ENCODE measurements at regions not wholly inside any gene's neighbourhood (a gene's known extent, or its start where the extent isn't known, plus 50 kb on each side); places are given as distances from the start of the nearest gene placed in this dataset.

DNA sequence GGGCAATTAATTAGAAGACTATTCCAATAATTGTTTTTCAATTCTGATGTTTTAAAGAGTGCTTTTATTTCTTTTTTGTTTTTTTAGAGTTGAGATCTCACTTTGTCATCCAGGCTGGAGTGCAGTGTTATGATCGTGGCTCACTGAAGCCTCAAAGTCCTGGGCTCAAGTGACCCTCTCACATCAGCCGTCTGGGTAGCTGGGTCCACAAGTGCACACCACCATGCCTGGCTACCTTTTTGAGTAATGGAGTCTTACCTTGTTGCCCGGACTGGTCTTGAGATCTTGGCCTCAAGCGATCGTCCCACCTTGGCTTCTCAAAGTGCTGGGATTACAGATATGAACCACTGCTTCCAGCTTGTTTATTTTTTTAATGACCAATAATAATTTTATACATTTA lies 207.8 kb downstream of the NDFIP2 start:
- ChIA-PET RAD21 (ENCODE audit: low non-redundant PET in 1 of 2, low total read pairs in 2 of 2, uncharacterized antibody in 2 of 2, unreplicated experiment in 2 of 2) (no interaction called here), POLR2A (no interaction called here), CTCF (no interaction called here)
- Histone ChIP-seq H3K4me1 (ENCODE audit: control insufficient read depth in 1 of 2, insufficient read depth in 2 of 2, low read length in 2 of 2) (no peaks in the 10 kb centered on the region), H3K9me3 (ENCODE audit: control insufficient read depth in 1 of 2, insufficient read depth in 1 of 2, low read depth in 1 of 2, low read length in 2 of 2) (no peaks in the 10 kb centered on the region), H3K27ac (ENCODE audit: low read depth, low read length) (no peak overlapping the region), H4K20me1 (ENCODE audit: insufficient read depth) (no peaks in the 10 kb centered on the region), H3K36me3 (ENCODE audit: control insufficient read depth in 1 of 2, insufficient read depth in 2 of 2, low read length in 2 of 2) (no peaks in the 10 kb centered on the region), H3K79me2 (ENCODE audit: insufficient read depth, low read length) (no peaks in the 10 kb centered on the region), H3K9ac (ENCODE audit: low read length) (no peak overlapping the region), H3K4me2 (ENCODE audit: low read length) (no peak overlapping the region), H3K9me2 (ENCODE audit: insufficient read depth) (no peaks in the 10 kb centered on the region), H2AFZ (ENCODE audit: low read depth, low read length, poor library complexity, severe bottlenecking) (no peak overlapping the region), H3K4me3 (replicated peaks in 1 of 2; ENCODE audit: low read depth in 1 of 2, low read length in 2 of 2) (no peak overlapping the region), H3K27me3 (ENCODE audit: insufficient read depth, low read length) (no peaks in the 10 kb centered on the region)
- TF ChIP-seq, protein P1, sequence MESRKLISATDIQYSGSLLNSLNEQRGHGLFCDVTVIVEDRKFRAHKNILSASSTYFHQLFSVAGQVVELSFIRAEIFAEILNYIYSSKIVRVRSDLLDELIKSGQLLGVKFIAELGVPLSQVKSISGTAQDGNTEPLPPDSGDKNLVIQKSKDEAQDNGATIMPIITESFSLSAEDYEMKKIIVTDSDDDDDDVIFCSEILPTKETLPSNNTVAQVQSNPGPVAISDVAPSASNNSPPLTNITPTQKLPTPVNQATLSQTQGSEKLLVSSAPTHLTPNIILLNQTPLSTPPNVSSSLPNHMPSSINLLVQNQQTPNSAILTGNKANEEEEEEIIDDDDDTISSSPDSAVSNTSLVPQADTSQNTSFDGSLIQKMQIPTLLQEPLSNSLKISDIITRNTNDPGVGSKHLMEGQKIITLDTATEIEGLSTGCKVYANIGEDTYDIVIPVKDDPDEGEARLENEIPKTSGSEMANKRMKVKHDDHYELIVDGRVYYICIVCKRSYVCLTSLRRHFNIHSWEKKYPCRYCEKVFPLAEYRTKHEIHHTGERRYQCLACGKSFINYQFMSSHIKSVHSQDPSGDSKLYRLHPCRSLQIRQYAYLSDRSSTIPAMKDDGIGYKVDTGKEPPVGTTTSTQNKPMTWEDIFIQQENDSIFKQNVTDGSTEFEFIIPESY (IDR thresholded peaks at IDR 0.05; ENCODE audit: extremely low read depth, insufficient replicate concordance, low read length): no peak
- TF ChIP-seq, protein P2, sequence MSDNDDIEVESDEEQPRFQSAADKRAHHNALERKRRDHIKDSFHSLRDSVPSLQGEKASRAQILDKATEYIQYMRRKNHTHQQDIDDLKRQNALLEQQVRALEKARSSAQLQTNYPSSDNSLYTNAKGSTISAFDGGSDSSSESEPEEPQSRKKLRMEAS (IDR thresholded peaks at IDR 0.05): no peak
- TF ChIP-seq JUND (IDR thresholded peaks at IDR 0.05): no peak
- TF ChIP-seq, protein P3, sequence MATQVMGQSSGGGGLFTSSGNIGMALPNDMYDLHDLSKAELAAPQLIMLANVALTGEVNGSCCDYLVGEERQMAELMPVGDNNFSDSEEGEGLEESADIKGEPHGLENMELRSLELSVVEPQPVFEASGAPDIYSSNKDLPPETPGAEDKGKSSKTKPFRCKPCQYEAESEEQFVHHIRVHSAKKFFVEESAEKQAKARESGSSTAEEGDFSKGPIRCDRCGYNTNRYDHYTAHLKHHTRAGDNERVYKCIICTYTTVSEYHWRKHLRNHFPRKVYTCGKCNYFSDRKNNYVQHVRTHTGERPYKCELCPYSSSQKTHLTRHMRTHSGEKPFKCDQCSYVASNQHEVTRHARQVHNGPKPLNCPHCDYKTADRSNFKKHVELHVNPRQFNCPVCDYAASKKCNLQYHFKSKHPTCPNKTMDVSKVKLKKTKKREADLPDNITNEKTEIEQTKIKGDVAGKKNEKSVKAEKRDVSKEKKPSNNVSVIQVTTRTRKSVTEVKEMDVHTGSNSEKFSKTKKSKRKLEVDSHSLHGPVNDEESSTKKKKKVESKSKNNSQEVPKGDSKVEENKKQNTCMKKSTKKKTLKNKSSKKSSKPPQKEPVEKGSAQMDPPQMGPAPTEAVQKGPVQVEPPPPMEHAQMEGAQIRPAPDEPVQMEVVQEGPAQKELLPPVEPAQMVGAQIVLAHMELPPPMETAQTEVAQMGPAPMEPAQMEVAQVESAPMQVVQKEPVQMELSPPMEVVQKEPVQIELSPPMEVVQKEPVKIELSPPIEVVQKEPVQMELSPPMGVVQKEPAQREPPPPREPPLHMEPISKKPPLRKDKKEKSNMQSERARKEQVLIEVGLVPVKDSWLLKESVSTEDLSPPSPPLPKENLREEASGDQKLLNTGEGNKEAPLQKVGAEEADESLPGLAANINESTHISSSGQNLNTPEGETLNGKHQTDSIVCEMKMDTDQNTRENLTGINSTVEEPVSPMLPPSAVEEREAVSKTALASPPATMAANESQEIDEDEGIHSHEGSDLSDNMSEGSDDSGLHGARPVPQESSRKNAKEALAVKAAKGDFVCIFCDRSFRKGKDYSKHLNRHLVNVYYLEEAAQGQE (IDR thresholded peaks at IDR 0.05; ENCODE audit: low read depth): no peak
- no peak for TF ChIP-seq POLR2AphosphoS5 (IDR thresholded peaks at IDR 0.05; ENCODE audit: low read depth, low read length)
- TF ChIP-seq SIN3A (IDR thresholded peaks at IDR 0.05; ENCODE audit: low read depth): no peak
- TF ChIP-seq SRF (IDR thresholded peaks at IDR 0.05; ENCODE audit: low read depth): no peak
- TF ChIP-seq SP1 (IDR thresholded peaks at IDR 0.05; ENCODE audit: low read depth): no peak
- no peak for TF ChIP-seq ZNF274 (IDR thresholded peaks at IDR 0.05; ENCODE audit: low read depth, low read length)
- TF ChIP-seq, protein P4, sequence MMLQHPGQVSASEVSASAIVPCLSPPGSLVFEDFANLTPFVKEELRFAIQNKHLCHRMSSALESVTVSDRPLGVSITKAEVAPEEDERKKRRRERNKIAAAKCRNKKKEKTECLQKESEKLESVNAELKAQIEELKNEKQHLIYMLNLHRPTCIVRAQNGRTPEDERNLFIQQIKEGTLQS (IDR thresholded peaks at IDR 0.05): no peak
- TF ChIP-seq TCF7L2 (IDR thresholded peaks at IDR 0.05; ENCODE audit: borderline replicate concordance, extremely low read depth, insufficient read depth, insufficient read length): no peak
- TF ChIP-seq EZH2 (IDR thresholded peaks at IDR 0.05): no peak
- no peak for TF ChIP-seq EGR1 (IDR thresholded peaks at IDR 0.05; ENCODE audit: low read depth)
- TF ChIP-seq EZH2phosphoT487 (IDR thresholded peaks at IDR 0.05; ENCODE audit: borderline replicate concordance): no peak
- no peak for TF ChIP-seq POLR2A (IDR thresholded peaks at IDR 0.05; ENCODE audit: borderline replicate concordance, extremely low read depth, insufficient read depth, insufficient read length)
- TF ChIP-seq CBX3 (IDR thresholded peaks at IDR 0.05; ENCODE audit: low read depth): no peak
- BruUV-seq (replicated peaks): no TSS peak
- DNase-seq (ENCODE audit: low read depth, low spot score) (no peak), ATAC-seq (no peak)
- intact Hi-C loops (cut with micrococcal nuclease): no loop called here
